Hepatocyte (in vitro differentiated cells): ENCODE measurements at regions not wholly inside any gene's neighbourhood (a gene's known extent, or its start where the extent isn't known, plus 50 kb on each side); places are given as distances from the start of the nearest gene placed in this dataset.

Experiments used
- DNase-seq: peaks from one replicate; pipeline ENCODE4 v3.0.0-alpha.2; 2016; ENCODE audit warnings: low spot score
- H2AFZ ChIP-seq: fragments of 200-600 bp; sonication (generic); 2 replicates; pipeline ENCODE4 v1.6.0; 2016; ENCODE audit warnings: antibody characterized with exemption, mild to moderate bottlenecking
- H3K27ac ChIP-seq: fragments of 200-600 bp; sonication (generic); 2 replicates; pipeline ENCODE4 v1.5.1; 2016; ENCODE audit warnings: mild to moderate bottlenecking
- H3K27me3 ChIP-seq: fragments of 200-600 bp; sonication (generic); 2 replicates; pipeline ENCODE4 v1.6.1; 2016
- H3K36me3 ChIP-seq: fragments of 200-600 bp; sonication (generic); replicated peaks from 2 replicates; pipeline ENCODE4 v1.5.1; 2016; ENCODE audit warnings: low read depth; ENCODE audit not compliant: insufficient read depth
- H3K4me1 ChIP-seq: fragments of 200-600 bp; sonication (generic); 2 replicates; pipeline ENCODE4 v1.5.1; 2016; ENCODE audit warnings: mild to moderate bottlenecking, moderate library complexity; ENCODE audit not compliant: insufficient read depth
- H3K4me2 ChIP-seq: fragments of 200-600 bp; sonication (generic); 2 replicates; pipeline ENCODE4 v1.6.0; 2016
- H3K4me3 ChIP-seq: fragments of 200-600 bp; sonication (generic); 2 replicates; pipeline ENCODE4 v1.5.1; 2016; ENCODE audit warnings: mild to moderate bottlenecking
- H3K79me2 ChIP-seq: fragments of 200-600 bp; sonication (generic); 2 replicates; pipeline ENCODE4 v1.6.0; 2017; ENCODE audit warnings: mild to moderate bottlenecking
- H3K9me2 ChIP-seq: fragments of 200-600 bp; sonication (generic); replicated peaks from 2 replicates; pipeline ENCODE4 v1.6.0; 2017; ENCODE audit warnings: mild to moderate bottlenecking; ENCODE audit not compliant: insufficient read depth
- H3K9me3 ChIP-seq: fragments of 200-600 bp; sonication (generic); 2 replicates; pipeline ENCODE4 v1.5.1; 2016; ENCODE audit warnings: low read depth, mild to moderate bottlenecking
- H4K20me1 ChIP-seq: fragments of 200-600 bp; sonication (generic); 2 replicates; pipeline ENCODE4 v1.6.0; 2016; ENCODE audit warnings: mild to moderate bottlenecking; ENCODE audit not compliant: insufficient read depth, poor library complexity, severe bottlenecking
- CTCF ChIP-seq: fragments of 200-600 bp; sonication (generic); IDR thresholded peaks from 2 replicates; pipeline ENCODE4 v1.5.1; 2016; ENCODE audit warnings: antibody characterized with exemption, mild to moderate bottlenecking; ENCODE audit not compliant: poor library complexity
- EZH2 ChIP-seq: fragments of 200-600 bp; sonication (generic); IDR thresholded peaks from 2 replicates; pipeline ENCODE4 v1.6.1; 2016; ENCODE audit warnings: antibody characterized with exemption, mild to moderate bottlenecking, borderline replicate concordance
- EZH2phosphoT487 ChIP-seq: fragments of 200-600 bp; sonication (generic); IDR thresholded peaks from one replicate; pipeline ENCODE4 v1.6.1; 2018; ENCODE audit warnings: antibody characterized with exemption, mild to moderate bottlenecking, low read depth, moderate library complexity; ENCODE audit not compliant: unreplicated experiment, severe bottlenecking
- WGBS: methylation state at CpG from one replicate; pipeline ENCODE4 v1.1.6; 2016; ENCODE audit warnings: low lambda C conversion rate; ENCODE audit errors: missing lambda C conversion rate; 5-methylcytosine and 5-hydroxymethylcytosine counted together

GRCh38 chr2:144015655-144016245 lies 504.2 kb downstream of the ZEB2 start:
- TF ChIP-seq CTCF (no peak), EZH2 (no peak), EZH2phosphoT487 (no peak)
- Histone ChIP-seq H3K4me1 (no peaks in the 10 kb centered on the region), H3K4me2 (no peak overlapping the region), H3K4me3 (no peak overlapping the region), H3K27ac (no peak overlapping the region), H3K79me2 (no peaks in the 10 kb centered on the region), H2AFZ (no peak overlapping the region), H3K27me3 (no peaks in the 10 kb centered on the region), H3K36me3 (no peaks in the 10 kb centered on the region), H3K9me3 (no peaks in the 10 kb centered on the region), H4K20me1 (no peaks in the 10 kb centered on the region), H3K9me2 (no peaks in the 10 kb centered on the region)
- DNase-seq = no peak
- 91% methylated on average over 6 of the region's 6 CpGs for WGBS

- H3K27ac ChIP-seq = no peak overlapping the region
- no peaks in the 10 kb centered on the region for H3K4me1 ChIP-seq
- H2AFZ ChIP-seq = no peak overlapping the region
- H3K79me2 ChIP-seq = no peaks in the 10 kb centered on the region
- H3K9me3 ChIP-seq = no peaks in the 10 kb centered on the region
- no peaks in the 10 kb centered on the region for H3K27me3 ChIP-seq
- no peaks in the 10 kb centered on the region for H4K20me1 ChIP-seq
- no peaks in the 10 kb centered on the region for H3K9me2 ChIP-seq
- H3K4me2 ChIP-seq = no peak overlapping the region
- H3K36me3 ChIP-seq = no peaks in the 10 kb centered on the region
- no peak overlapping the region for H3K4me3 ChIP-seq
- TF ChIP-seq EZH2 (no peak), EZH2phosphoT487 (no peak), CTCF (peak; percentile 4)
- 36% methylated on average over 3 of the region's 3 CpGs for WGBS
- no peak for DNase-seq
Measured at GRCh38 chr2:144015036-144015435, 504.9 kb downstream of the ZEB2 start.

GRCh38 chr2:144014103-144014502 lies 505.8 kb downstream of the ZEB2 start:
- TF ChIP-seq EZH2 (no peak), CTCF (no peak), EZH2phosphoT487 (no peak)
- H2AFZ ChIP-seq = no peak overlapping the region
- no peak for DNase-seq
- no peak overlapping the region for H3K4me3 ChIP-seq
- H3K9me2 ChIP-seq = no peaks in the 10 kb centered on the region
- H3K4me1 ChIP-seq = no peaks in the 10 kb centered on the region
- no peak overlapping the region for H3K4me2 ChIP-seq
- no peaks in the 10 kb centered on the region for H4K20me1 ChIP-seq
- 97% methylated on average over 5 of the region's 5 CpGs for WGBS
- H3K79me2 ChIP-seq = no peaks in the 10 kb centered on the region
- no peaks in the 10 kb centered on the region for H3K9me3 ChIP-seq
- H3K27ac ChIP-seq = no peak overlapping the region
- H3K27me3 ChIP-seq = no peaks in the 10 kb centered on the region
- no peaks in the 10 kb centered on the region for H3K36me3 ChIP-seq

- WGBS = 92% methylated on average over 4 of the region's 4 CpGs
Measured at GRCh38 chr2:144012304-144012703, 507.6 kb downstream of the ZEB2 start.

More at GRCh38 chr2:144012304-144012703, 507.6 kb downstream of the ZEB2 start:
- Histone ChIP-seq H3K27ac (no peak overlapping the region), H3K9me3 (no peaks in the 10 kb centered on the region), H3K4me2 (no peak overlapping the region), H3K4me3 (no peak overlapping the region), H3K9me2 (no peaks in the 10 kb centered on the region), H3K36me3 (no peaks in the 10 kb centered on the region), H3K27me3 (no peaks in the 10 kb centered on the region), H3K4me1 (no peaks in the 10 kb centered on the region), H3K79me2 (no peaks in the 10 kb centered on the region), H2AFZ (no peak overlapping the region), H4K20me1 (no peaks in the 10 kb centered on the region)
- DNase-seq = no peak
- TF ChIP-seq EZH2phosphoT487 (no peak), EZH2 (no peak), CTCF (no peak)
